Ectodermal cell (in vitro differentiated cells): ENCODE measurements at regions not wholly inside any gene's neighbourhood (a gene's known extent, or its start where the extent isn't known, plus 50 kb on each side); places are given as distances from the start of the nearest gene placed in this dataset.

ENCODE experiments used
- H3K27ac ChIP-seq: 2 replicates; pipeline ENCODE4 v1.7.0; 2013; ENCODE audit warnings: mild to moderate bottlenecking, low read depth, low read length; ENCODE audit not compliant: insufficient read depth, poor library complexity, severe bottlenecking
- H3K27me3 ChIP-seq: 2 replicates; pipeline ENCODE4 v1.7.0; 2013; ENCODE audit warnings: mild to moderate bottlenecking, low read length; ENCODE audit not compliant: insufficient read depth, control insufficient read depth, poor library complexity, severe bottlenecking
- H3K36me3 ChIP-seq: one replicate; pipeline ENCODE4 v1.7.0; 2013; ENCODE audit warnings: low read length; ENCODE audit not compliant: control insufficient read depth, insufficient read depth
- H3K4me1 ChIP-seq: one replicate; pipeline ENCODE4 v1.7.0; 2013; ENCODE audit warnings: low read length; ENCODE audit not compliant: control insufficient read depth, insufficient read depth
- H3K4me3 ChIP-seq: 2 replicates; pipeline ENCODE4 v1.7.0; 2013; ENCODE audit warnings: low read depth, low read length, control low read depth; ENCODE audit not compliant: insufficient read depth
- H3K9me3 ChIP-seq: 2 replicates; pipeline ENCODE4 v1.7.0; 2013; ENCODE audit warnings: mild to moderate bottlenecking, low read length, moderate library complexity; ENCODE audit not compliant: control insufficient read depth
- WGBS, 2 experiments: methylation state at CpG; one replicate each; pipeline ENCODE4 v1.1.7; 2013; ENCODE audit warnings: missing lambda C conversion rate in 2 of 2; 5-methylcytosine and 5-hydroxymethylcytosine counted together

DNA sequence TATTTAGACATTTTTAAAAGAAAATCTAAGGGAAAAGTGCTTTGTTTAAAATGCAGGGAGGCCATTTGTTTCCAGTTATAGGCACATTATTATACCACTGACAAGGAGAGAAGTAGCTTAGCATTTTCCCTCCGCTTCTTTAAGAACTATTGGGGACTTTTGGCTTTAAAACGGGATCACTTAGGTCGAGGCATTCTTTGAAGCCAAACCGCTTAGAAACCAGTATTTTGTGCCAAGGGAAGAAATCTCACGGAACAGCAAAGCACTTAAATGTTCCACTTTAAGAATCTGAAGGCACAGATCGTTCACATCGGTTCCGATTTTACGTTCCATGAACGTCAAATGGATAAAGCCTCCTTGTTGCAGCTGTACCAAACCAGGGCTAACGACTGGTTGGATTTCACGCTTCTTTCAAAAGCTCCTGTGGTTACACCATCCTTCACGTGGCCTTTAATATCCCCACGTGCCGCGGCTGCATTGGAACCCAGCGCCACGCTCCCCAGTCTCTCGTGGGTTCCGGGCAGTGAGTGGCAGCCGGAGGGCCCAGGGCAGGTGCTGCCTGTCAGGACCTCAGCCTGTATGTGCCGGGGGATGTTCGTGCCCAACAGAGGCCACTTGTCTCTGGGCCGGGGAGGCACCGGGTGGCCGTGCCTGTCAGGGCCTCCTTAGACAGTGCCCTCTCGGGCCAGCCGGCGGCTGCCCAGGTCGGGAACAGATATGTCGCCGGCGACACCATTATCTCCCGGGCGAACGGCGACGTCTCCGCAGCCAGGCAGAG lies 195.4 kb downstream of the KIF26A start:
- H3K9me3 ChIP-seq: peaks cover 3% of the 10 kb centered on the region
- H3K27me3 ChIP-seq: no peaks in the 10 kb centered on the region
- H3K27ac ChIP-seq: no peak overlapping the region
- 94 to 95% methylated on average over 39 of the region's 39 CpGs for WGBS, 2 experiments
- H3K36me3 ChIP-seq: no peaks in the 10 kb centered on the region
- no peak overlapping the region for H3K4me3 ChIP-seq
- H3K4me1 ChIP-seq: no peaks in the 10 kb centered on the region

DNA sequence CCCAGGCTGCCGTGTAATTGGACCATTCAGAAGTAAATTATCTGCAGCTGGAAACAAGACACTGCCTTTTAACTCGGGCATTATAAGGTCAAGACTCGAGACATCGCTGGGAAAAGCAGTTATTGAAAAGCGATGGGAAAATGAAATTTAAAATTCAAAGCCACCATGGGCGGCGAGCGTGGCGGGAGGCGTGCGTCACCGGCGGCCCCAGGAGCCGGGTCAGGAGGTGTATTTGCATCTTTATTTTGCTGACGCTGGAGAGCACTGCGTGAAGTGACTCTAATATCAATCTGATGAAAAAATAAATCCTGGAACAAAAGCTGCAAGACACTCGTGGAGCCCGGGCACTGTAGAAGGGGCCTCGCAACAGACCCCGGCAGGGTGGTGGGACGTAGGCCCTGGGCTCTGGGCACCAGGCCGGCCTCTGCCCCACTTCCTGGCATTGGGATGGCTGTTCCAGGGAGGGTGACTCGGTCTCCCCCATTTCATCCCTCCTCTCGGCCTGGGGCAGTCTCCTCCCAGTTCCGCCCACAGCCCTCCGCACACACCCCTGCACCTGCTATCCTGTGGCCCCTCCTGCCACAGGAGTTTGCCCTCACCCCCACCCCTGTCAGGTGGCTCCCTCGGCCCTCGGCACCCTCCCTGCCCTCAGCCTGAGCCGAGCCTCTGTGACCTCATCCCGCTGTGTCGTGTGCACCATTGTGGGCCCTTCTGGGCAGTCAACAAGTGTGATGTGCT lies 196.2 kb downstream of the KIF26A start:
- Histone ChIP-seq H3K36me3 (no peaks in the 10 kb centered on the region), H3K4me1 (no peaks in the 10 kb centered on the region), H3K4me3 (no peak overlapping the region), H3K27ac (no peak overlapping the region), H3K9me3 (peaks cover 3% of the 10 kb centered on the region), H3K27me3 (peaks cover 5% of the 10 kb centered on the region)
- 94% methylated on average over 31 of the region's 31 CpGs for WGBS, 2 experiments

DNA sequence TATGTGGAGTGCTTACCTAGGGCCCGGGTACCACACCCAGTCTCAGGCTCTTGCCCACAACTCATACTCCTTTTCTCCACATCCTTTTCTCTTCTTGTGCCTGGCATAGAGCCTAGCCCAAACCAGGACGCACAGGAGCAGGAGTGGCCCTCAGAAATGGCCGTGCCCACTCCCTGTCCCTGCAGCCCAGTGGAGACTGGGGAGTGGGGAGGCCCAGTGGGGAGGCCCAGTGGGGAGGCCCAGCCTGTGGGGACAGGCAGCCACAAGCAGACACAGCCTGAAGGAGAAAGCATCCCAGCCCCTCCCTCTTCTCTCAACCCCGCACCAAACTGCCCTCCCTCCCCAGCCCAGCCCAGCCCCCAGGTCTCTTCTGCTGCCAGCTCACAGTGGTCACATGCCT lies 196.8 kb downstream of the KIF26A start:
- no peak overlapping the region for H3K27ac ChIP-seq
- no peaks in the 10 kb centered on the region for H3K36me3 ChIP-seq
- H3K4me1 ChIP-seq: no peaks in the 10 kb centered on the region
- H3K27me3 ChIP-seq: peaks cover 6% of the 10 kb centered on the region
- WGBS, 2 experiments: 88 to 91% methylated on average over 4 of the region's 4 CpGs
- H3K9me3 ChIP-seq: no peaks in the 10 kb centered on the region
- H3K4me3 ChIP-seq: no peak overlapping the region

GRCh38 chr14:104335611-104336010 lies 197.2 kb downstream of the KIF26A start:
- Histone ChIP-seq H3K27me3 (peaks cover 6% of the 10 kb centered on the region), H3K36me3 (no peaks in the 10 kb centered on the region), H3K4me1 (no peaks in the 10 kb centered on the region), H3K27ac (no peak overlapping the region), H3K9me3 (no peaks in the 10 kb centered on the region), H3K4me3 (no peak overlapping the region)
- 92 to 94% methylated on average over 12 of the region's 12 CpGs for WGBS, 2 experiments

DNA sequence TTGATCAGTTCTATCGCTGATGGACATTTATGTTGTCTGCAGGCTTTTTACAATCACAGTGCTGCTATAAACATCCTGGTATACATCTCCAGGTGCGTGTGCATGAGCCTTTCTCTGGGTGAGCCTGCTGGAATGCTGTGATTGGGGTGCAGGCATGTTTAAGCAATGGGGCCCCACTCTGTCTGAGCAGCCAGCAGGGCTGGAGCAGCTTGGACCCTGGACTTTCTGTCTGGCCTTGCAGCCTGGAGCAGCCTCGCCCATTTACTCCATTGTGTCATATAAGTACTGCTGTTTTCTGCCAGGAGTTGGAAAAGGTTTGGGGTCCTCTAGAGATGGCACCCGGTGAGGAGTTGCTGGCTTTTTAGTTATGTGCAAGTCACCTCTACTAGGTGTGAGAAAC lies 199.0 kb downstream of the KIF26A start:
- H3K9me3 ChIP-seq: no peaks in the 10 kb centered on the region
- peaks cover 6% of the 10 kb centered on the region for H3K27me3 ChIP-seq
- no peak overlapping the region for H3K4me3 ChIP-seq
- WGBS, 2 experiments: 88 to 98% methylated on average over 4 of the region's 4 CpGs
- no peaks in the 10 kb centered on the region for H3K4me1 ChIP-seq
- no peaks in the 10 kb centered on the region for H3K36me3 ChIP-seq
- H3K27ac ChIP-seq: no peak overlapping the region

- no peaks in the 10 kb centered on the region for H3K9me3 ChIP-seq
- H3K27ac ChIP-seq: no peak overlapping the region
- 83 to 88% methylated on average over 1 of the region's 1 CpG for WGBS, 2 experiments
- no peaks in the 10 kb centered on the region for H3K4me1 ChIP-seq
- H3K36me3 ChIP-seq: no peaks in the 10 kb centered on the region
- H3K27me3 ChIP-seq: peaks cover 6% of the 10 kb centered on the region
- no peak overlapping the region for H3K4me3 ChIP-seq
Observed at GRCh38 chr14:104339361-104339760, 201.0 kb downstream of the KIF26A start.

- H3K36me3 ChIP-seq: no peaks in the 10 kb centered on the region
- H3K27me3 ChIP-seq: peaks cover 6% of the 10 kb centered on the region
- H3K4me3 ChIP-seq: no peak overlapping the region
- H3K4me1 ChIP-seq: no peaks in the 10 kb centered on the region
- no peak overlapping the region for H3K27ac ChIP-seq
- no peaks in the 10 kb centered on the region for H3K9me3 ChIP-seq
Observed at GRCh38 chr14:104339829-104340228, 201.4 kb downstream of the KIF26A start.

- Histone ChIP-seq H3K27ac (no peak overlapping the region), H3K4me3 (no peak overlapping the region)
- 36% methylated on average over 27 of the region's 27 CpGs for WGBS, 2 experiments
Observed at GRCh38 chr14:104341532-104342434, 203.4 kb downstream of the KIF26A start.

GRCh38 chr14:104342435-104343293 lies 204.3 kb downstream of the KIF26A start:
- WGBS, 2 experiments: 84 to 87% methylated on average over 22 of the region's 22 CpGs
- no peaks in the 10 kb centered on the region for H3K36me3 ChIP-seq
- no peaks in the 10 kb centered on the region for H3K9me3 ChIP-seq
- peaks cover 6% of the 10 kb centered on the region for H3K27me3 ChIP-seq
- H3K4me3 ChIP-seq: no peak overlapping the region
- no peaks in the 10 kb centered on the region for H3K4me1 ChIP-seq
- no peak overlapping the region for H3K27ac ChIP-seq

More at GRCh38 chr14:104341532-104342434, 203.4 kb downstream of the KIF26A start:
- Histone ChIP-seq H3K27me3 (peaks cover 6% of the 10 kb centered on the region), H3K9me3 (no peaks in the 10 kb centered on the region), H3K36me3 (no peaks in the 10 kb centered on the region), H3K4me1 (no peaks in the 10 kb centered on the region)
